Keratinocyte (primary cell): ENCODE measurements at regions not wholly inside any gene's neighbourhood (a gene's known extent, or its start where the extent isn't known, plus 50 kb on each side); places are given as distances from the start of the nearest gene placed in this dataset.
"Not testable (repeated sequence)": the region's sequence is repeated elsewhere in the genome, so short reads cannot be mapped to it uniquely, and the experiment has no call there.

Experiments
- DNase-seq: peaks from one replicate; pipeline ENCODE4 v3.0.0-alpha.2; 2011; ENCODE audit warnings: low read depth, missing footprints, low spot score
- FAIRE-seq: peaks from 2 replicates; lab custom pipeline; 2011; peaks lifted over from hg19 to GRCh38; lab: Jason Lieb, UNC
- H2AFZ ChIP-seq: 2 replicates; pipeline ENCODE4 v1.6.0; 2012; ENCODE audit warnings: low read length, control low read depth, inconsistent platforms; ENCODE audit not compliant: control insufficient read depth
- H3K27ac ChIP-seq: 2 replicates; pipeline ENCODE4 v1.5.1; 2011; ENCODE audit warnings: low read length; ENCODE audit not compliant: control insufficient read depth, insufficient read depth
- H3K27me3 ChIP-seq: 3 replicates; pipeline ENCODE4 v1.6.0; 2011; ENCODE audit warnings: low read length; ENCODE audit not compliant: control insufficient read depth, insufficient read depth; ENCODE audit errors: extremely low read depth
- H3K36me3 ChIP-seq, 2 experiments: 2 replicates in 1 of 2; 3 replicates in 1 of 2; pipeline ENCODE4 v1.5.1; 2011; ENCODE audit warnings: low read length in 2 of 2, mild to moderate bottlenecking in 1 of 2; ENCODE audit not compliant: control insufficient read depth in 2 of 2, insufficient read depth in 2 of 2; ENCODE audit errors: extremely low read depth in 1 of 2
- H3K4me1 ChIP-seq: 3 replicates; pipeline ENCODE4 v1.5.1; 2011; ENCODE audit warnings: low read length; ENCODE audit not compliant: control insufficient read depth, insufficient read depth; ENCODE audit errors: extremely low read depth
- H3K4me2 ChIP-seq: 3 replicates; pipeline ENCODE4 v1.6.0; 2011; ENCODE audit warnings: low read depth, low read length; ENCODE audit not compliant: control insufficient read depth, insufficient read depth; ENCODE audit errors: extremely low read depth
- H3K4me3 ChIP-seq, 3 experiments: fragments of 200-600 bp in 1 of 3; sonication (generic) in 1 of 3; 2 replicates in 2 of 3; 3 replicates in 1 of 3; pipeline ENCODE4 v1.5.1; 2011 to 2016; ENCODE audit warnings: low read length in 3 of 3, mild to moderate bottlenecking in 3 of 3, control low read depth in 2 of 3, inconsistent platforms in 1 of 3, low read depth in 1 of 3, mixed read lengths in 1 of 3, mixed run types in 1 of 3, moderate library complexity in 1 of 3; ENCODE audit not compliant: control insufficient read depth in 2 of 3, insufficient read depth in 2 of 3; ENCODE audit errors: extremely low read depth in 1 of 3
- H3K79me2 ChIP-seq: 2 replicates; pipeline ENCODE4 v1.6.0; 2012; ENCODE audit warnings: low read length; ENCODE audit not compliant: control insufficient read depth, insufficient read depth
- H3K9ac ChIP-seq: 3 replicates; pipeline ENCODE4 v1.6.0; 2011; ENCODE audit warnings: low read length; ENCODE audit not compliant: control insufficient read depth, insufficient read depth; ENCODE audit errors: extremely low read depth
- H3K9me1 ChIP-seq: 3 replicates; pipeline ENCODE4 v1.6.0; 2011; ENCODE audit warnings: low read length; ENCODE audit not compliant: control insufficient read depth, insufficient read depth; ENCODE audit errors: extremely low read depth
- H3K9me3 ChIP-seq: 2 replicates; pipeline ENCODE4 v1.5.1; 2012; ENCODE audit warnings: low read depth, low read length; ENCODE audit not compliant: control insufficient read depth
- H4K20me1 ChIP-seq: 3 replicates; pipeline ENCODE4 v1.6.0; 2011; ENCODE audit warnings: low read length; ENCODE audit not compliant: control insufficient read depth, insufficient read depth; ENCODE audit errors: extremely low read depth
- EZH2 ChIP-seq: IDR thresholded peaks from one replicate; pipeline ENCODE4 v1.6.1; 2012; ENCODE audit warnings: inconsistent platforms, mild to moderate bottlenecking, low read length, moderate library complexity
- dilution Hi-C: fragments of 300-500 bp; cut with MboI; formaldehyde crosslinking; loops from one replicate; pipeline ENCODE4 v1.7.0; 2020; ENCODE audit warnings: low sequenced_read_pairs; ENCODE audit not compliant: extremely low pct_ligation_motif_present
- TF ChIP-seq, protein P1 (sequence below), 3 experiments: IDR thresholded peaks in 1 of 3; conservative IDR thresholded peaks in 1 of 3; optimal IDR thresholded peaks in 1 of 3; 2 replicates in 2 of 3; 3 replicates in 1 of 3; pipeline versions ENCODE3 to v1.5.1; 2011; ENCODE audit warnings: low read length in 3 of 3, mild to moderate bottlenecking in 3 of 3, moderate library complexity in 2 of 3, control low read depth in 1 of 3, inconsistent platforms in 1 of 3; ENCODE audit not compliant: insufficient read depth in 2 of 3; ENCODE audit errors: extremely low read depth in 1 of 3

DNA sequence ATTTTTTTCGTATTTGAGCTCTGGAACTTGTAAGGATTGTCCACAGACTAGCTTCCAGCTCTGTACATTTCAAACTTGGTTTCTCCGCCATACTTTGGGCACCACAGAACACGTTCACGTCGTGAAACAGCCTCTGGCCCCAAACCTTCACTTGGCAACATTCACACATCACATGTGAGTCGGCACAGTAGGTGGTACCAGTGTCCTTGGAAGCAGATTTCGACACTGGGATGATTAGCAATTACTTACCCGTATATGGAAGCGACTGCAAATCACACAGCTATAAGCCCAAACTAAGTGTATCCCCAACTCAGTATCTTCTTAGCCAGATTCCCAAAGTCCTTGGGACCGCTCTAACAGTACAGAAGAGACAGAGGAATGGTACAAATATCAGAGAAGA is 60.2 kb downstream of the MAFB start:
- H3K4me1 ChIP-seq = peaks cover 16% of the 10 kb centered on the region
- no peak overlapping the region for H3K4me3 ChIP-seq
- dilution Hi-C loops = no loop called here
- no peak overlapping the region for H3K9ac ChIP-seq
- H3K4me2 ChIP-seq = no peak overlapping the region
- no peak for TF ChIP-seq EZH2
- TF ChIP-seq, protein P1, sequence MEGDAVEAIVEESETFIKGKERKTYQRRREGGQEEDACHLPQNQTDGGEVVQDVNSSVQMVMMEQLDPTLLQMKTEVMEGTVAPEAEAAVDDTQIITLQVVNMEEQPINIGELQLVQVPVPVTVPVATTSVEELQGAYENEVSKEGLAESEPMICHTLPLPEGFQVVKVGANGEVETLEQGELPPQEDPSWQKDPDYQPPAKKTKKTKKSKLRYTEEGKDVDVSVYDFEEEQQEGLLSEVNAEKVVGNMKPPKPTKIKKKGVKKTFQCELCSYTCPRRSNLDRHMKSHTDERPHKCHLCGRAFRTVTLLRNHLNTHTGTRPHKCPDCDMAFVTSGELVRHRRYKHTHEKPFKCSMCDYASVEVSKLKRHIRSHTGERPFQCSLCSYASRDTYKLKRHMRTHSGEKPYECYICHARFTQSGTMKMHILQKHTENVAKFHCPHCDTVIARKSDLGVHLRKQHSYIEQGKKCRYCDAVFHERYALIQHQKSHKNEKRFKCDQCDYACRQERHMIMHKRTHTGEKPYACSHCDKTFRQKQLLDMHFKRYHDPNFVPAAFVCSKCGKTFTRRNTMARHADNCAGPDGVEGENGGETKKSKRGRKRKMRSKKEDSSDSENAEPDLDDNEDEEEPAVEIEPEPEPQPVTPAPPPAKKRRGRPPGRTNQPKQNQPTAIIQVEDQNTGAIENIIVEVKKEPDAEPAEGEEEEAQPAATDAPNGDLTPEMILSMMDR (optimal IDR thresholded peaks at IDR 0.05 in 1 of 3, IDR thresholded peaks at IDR 0.05 in 1 of 3, conservative IDR thresholded peaks at IDR 0.05 in 1 of 3; ENCODE audit: extremely low read depth in 1 of 3, insufficient read depth in 2 of 3, low read length in 3 of 3) = peak in 1 of 3 experiments; percentile 10
- no peaks in the 10 kb centered on the region for H4K20me1 ChIP-seq
- no peaks in the 10 kb centered on the region for H3K36me3 ChIP-seq
- no peak for DNase-seq
- H3K79me2 ChIP-seq = no peaks in the 10 kb centered on the region
- no peak overlapping the region for H3K27ac ChIP-seq
- no peaks in the 10 kb centered on the region for H3K9me1 ChIP-seq
- H3K27me3 ChIP-seq = no peaks in the 10 kb centered on the region
- no peaks in the 10 kb centered on the region for H3K9me3 ChIP-seq
- H2AFZ ChIP-seq = peak overlapping the region; percentile 17
- peak; percentile 32 for FAIRE-seq

GRCh38 chr20:40619053-40619452 is 70.0 kb downstream of the MAFB start:
- FAIRE-seq, H3K4me1 ChIP-seq, DNase-seq, H3K9me3 ChIP-seq, H3K36me3 ChIP-seq, H3K27ac ChIP-seq, H3K27me3 ChIP-seq, H3K9me1 ChIP-seq, H3K9ac ChIP-seq, dilution Hi-C loops, H3K4me2 ChIP-seq, H3K79me2 ChIP-seq, H4K20me1 ChIP-seq: not testable (repeated sequence)
- peak overlapping the region in 2 of 3 experiments; percentile 33 to 49 for H3K4me3 ChIP-seq
- peak overlapping the region; percentile 63 for H2AFZ ChIP-seq

- Histone ChIP-seq H3K27ac (no peak overlapping the region), H3K79me2 (no peaks in the 10 kb centered on the region), H3K4me2 (no peak overlapping the region), H4K20me1 (no peaks in the 10 kb centered on the region), H3K9ac (no peak overlapping the region), H2AFZ (no peak overlapping the region), H3K27me3 (no peaks in the 10 kb centered on the region), H3K9me1 (no peaks in the 10 kb centered on the region), H3K9me3 (no peaks in the 10 kb centered on the region), H3K36me3 (no peaks in the 10 kb centered on the region), H3K4me1 (peaks cover 2% of the 10 kb centered on the region), H3K4me3 (no peak overlapping the region)
- DNase-seq (no peak), FAIRE-seq (no peak)
- TF ChIP-seq EZH2 = no peak
- TF ChIP-seq, protein P1 (optimal IDR thresholded peaks at IDR 0.05 in 1 of 3, IDR thresholded peaks at IDR 0.05 in 1 of 3, conservative IDR thresholded peaks at IDR 0.05 in 1 of 3; ENCODE audit: extremely low read depth in 1 of 3, insufficient read depth in 2 of 3, low read length in 3 of 3) = no peak
- dilution Hi-C loops = no loop called here
These were observed 71.4 kb downstream of the MAFB start for GRCh38 chr20:40617594-40617993.
